ENCODE measurements at regions not wholly inside any gene's neighbourhood (a gene's known extent, or its start where the extent isn't known, plus 50 kb on each side); places are given as distances from the start of the nearest gene placed in this dataset.

DNA sequence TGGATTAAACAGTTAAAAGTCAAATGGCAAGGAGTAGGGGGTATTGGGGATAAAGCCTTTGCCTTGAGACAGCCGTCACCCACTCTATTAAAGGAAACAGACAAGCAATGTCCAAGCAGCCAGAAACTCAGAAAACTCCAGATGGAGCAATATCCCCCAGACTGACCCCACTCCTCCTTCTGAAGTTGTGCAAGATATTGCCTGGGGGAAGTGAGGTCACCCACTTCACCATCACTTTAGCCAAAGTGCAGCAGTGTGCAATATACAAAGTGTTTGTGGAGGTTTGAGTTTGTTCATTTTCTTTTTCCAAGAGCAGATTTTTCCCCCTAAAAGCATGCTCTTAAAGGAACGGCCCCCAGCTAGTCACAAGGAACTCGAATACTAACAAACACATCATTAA is 125.1 kb downstream of the ETS2 start (continued):
- TF ChIP-seq BCL3 (IDR thresholded peaks at IDR 0.05; ENCODE audit: borderline replicate concordance, insufficient read depth, low read depth, low read length, poor library complexity, severe bottlenecking): no peak
- no peak for TF ChIP-seq EZH2 (IDR thresholded peaks at IDR 0.05; ENCODE audit: borderline replicate concordance, control insufficient read depth, low read depth, low read length)

GRCh38 chr21:38930066-38930465 is 124.3 kb downstream of the ETS2 start:
- H2AFZ ChIP-seq (ENCODE audit: control insufficient read depth, low read depth, low read length): no peak overlapping the region
- H3K4me1 ChIP-seq (ENCODE audit: control insufficient read depth, insufficient read depth, low read length): no peaks in the 10 kb centered on the region
- no peak for DNase-seq (ENCODE audit: low read depth, low spot score)
- no peaks in the 10 kb centered on the region for H3K79me2 ChIP-seq (ENCODE audit: control insufficient read depth, insufficient read depth, low read length)
- FAIRE-seq: no peak
- TF ChIP-seq BCL3 (IDR thresholded peaks at IDR 0.05; ENCODE audit: borderline replicate concordance, insufficient read depth, low read depth, low read length, poor library complexity, severe bottlenecking) (no peak), PRDM15 (CRISPR knock-in tag; IDR thresholded peaks at IDR 0.05) (no peak), CREB1 (IDR thresholded peaks at IDR 0.05; ENCODE audit: low read depth) (no peak), NR2F1 (conservative IDR thresholded peaks at IDR 0.05) (no peak), ZNF207 (IDR thresholded peaks at IDR 0.05; ENCODE audit: borderline replicate concordance) (no peak), ESRRA (IDR thresholded peaks at IDR 0.05; ENCODE audit: low read length) (no peak), SREBF2 (IDR thresholded peaks at IDR 0.05; ENCODE audit: low read length) (no peak)
- TF ChIP-seq, protein P1, sequence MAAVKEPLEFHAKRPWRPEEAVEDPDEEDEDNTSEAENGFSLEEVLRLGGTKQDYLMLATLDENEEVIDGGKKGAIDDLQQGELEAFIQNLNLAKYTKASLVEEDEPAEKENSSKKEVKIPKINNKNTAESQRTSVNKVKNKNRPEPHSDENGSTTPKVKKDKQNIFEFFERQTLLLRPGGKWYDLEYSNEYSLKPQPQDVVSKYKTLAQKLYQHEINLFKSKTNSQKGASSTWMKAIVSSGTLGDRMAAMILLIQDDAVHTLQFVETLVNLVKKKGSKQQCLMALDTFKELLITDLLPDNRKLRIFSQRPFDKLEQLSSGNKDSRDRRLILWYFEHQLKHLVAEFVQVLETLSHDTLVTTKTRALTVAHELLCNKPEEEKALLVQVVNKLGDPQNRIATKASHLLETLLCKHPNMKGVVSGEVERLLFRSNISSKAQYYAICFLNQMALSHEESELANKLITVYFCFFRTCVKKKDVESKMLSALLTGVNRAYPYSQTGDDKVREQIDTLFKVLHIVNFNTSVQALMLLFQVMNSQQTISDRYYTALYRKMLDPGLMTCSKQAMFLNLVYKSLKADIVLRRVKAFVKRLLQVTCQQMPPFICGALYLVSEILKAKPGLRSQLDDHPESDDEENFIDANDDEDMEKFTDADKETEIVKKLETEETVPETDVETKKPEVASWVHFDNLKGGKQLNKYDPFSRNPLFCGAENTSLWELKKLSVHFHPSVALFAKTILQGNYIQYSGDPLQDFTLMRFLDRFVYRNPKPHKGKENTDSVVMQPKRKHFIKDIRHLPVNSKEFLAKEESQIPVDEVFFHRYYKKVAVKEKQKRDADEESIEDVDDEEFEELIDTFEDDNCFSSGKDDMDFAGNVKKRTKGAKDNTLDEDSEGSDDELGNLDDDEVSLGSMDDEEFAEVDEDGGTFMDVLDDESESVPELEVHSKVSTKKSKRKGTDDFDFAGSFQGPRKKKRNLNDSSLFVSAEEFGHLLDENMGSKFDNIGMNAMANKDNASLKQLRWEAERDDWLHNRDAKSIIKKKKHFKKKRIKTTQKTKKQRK (IDR thresholded peaks at IDR 0.05; ENCODE audit: low read depth, low read length): no peak
- TF ChIP-seq, protein P2, sequence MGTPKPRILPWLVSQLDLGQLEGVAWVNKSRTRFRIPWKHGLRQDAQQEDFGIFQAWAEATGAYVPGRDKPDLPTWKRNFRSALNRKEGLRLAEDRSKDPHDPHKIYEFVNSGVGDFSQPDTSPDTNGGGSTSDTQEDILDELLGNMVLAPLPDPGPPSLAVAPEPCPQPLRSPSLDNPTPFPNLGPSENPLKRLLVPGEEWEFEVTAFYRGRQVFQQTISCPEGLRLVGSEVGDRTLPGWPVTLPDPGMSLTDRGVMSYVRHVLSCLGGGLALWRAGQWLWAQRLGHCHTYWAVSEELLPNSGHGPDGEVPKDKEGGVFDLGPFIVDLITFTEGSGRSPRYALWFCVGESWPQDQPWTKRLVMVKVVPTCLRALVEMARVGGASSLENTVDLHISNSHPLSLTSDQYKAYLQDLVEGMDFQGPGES (IDR thresholded peaks at IDR 0.05): no peak
- no peaks in the 10 kb centered on the region; a peak in 1 of 4 replicates for H3K27me3 ChIP-seq (replicated peaks in 1 of 2; ENCODE audit: control insufficient read depth in 2 of 2, insufficient read depth in 2 of 2, low read length in 1 of 2)
- in situ Hi-C loops (cut with MboI) (no loop called here), intact Hi-C loops (cut with micrococcal nuclease; ENCODE audit: unreplicated experiment) (no loop called here)
- POLR2A ChIA-PET: no interaction called here
- H3K4me3 ChIP-seq: no peak overlapping the region
- CTCF ChIA-PET: interaction anchor here (1.5 kb wide), 1 partner anchor 42 kb away, joined by 3 read pairs; no protein-coding TSS in a partner anchor
- H3K27ac ChIP-seq (ENCODE audit: control insufficient read depth, insufficient read depth): no peak overlapping the region
- no peak for ATAC-seq
- no peaks in the 10 kb centered on the region for H3K9me3 ChIP-seq (replicated peaks; ENCODE audit: control insufficient read depth, insufficient read depth, low read length)
- SMC1A ChIA-PET (ENCODE audit: uncharacterized antibody, unreplicated experiment): interaction anchor here (0.6 kb wide), 1 partner anchor 401 kb away, joined by 3 read pairs; no protein-coding TSS in a partner anchor
- RAD21 ChIA-PET (ENCODE audit: unreplicated experiment): no interaction called here
- no peaks in the 10 kb centered on the region for H3K36me3 ChIP-seq (ENCODE audit: control insufficient read depth in 2 of 2, insufficient read depth in 2 of 2, low read length in 1 of 2)
- no peaks in the 10 kb centered on the region for H4K20me1 ChIP-seq (ENCODE audit: control insufficient read depth, insufficient read depth)
- BruUV-seq (replicated peaks): no TSS peak
- H3K9ac ChIP-seq (ENCODE audit: control insufficient read depth, insufficient read depth, low read length): no peak overlapping the region
- 41% methylated on average over 2 of the region's 2 CpGs for WGBS (ENCODE audit: insufficient coverage, insufficient replicate concordance, low lambda C conversion rate, missing lambda C conversion rate)
- no peak overlapping the region for H3K4me2 ChIP-seq (ENCODE audit: control insufficient read depth, insufficient read depth)

All from GM12878 (cell line).